Parathyroid adenoma (tissue), 2 donors: ENCODE measurements at regions not wholly inside any gene's neighbourhood (a gene's known extent, or its start where the extent isn't known, plus 50 kb on each side); places are given as distances from the start of the nearest gene placed in this dataset.
A peak's percentile ranks its signal among the peaks of the same experiment; 100 is the strongest.

ENCODE experiments used
- H2AFZ ChIP-seq: fragments of 300-600 bp; sonication (generic); one replicate; pipeline ENCODE4 v1.7.0; 2017; ENCODE audit warnings: antibody characterized with exemption, mild to moderate bottlenecking
- H3K27ac ChIP-seq: fragments of 300-600 bp; sonication (generic); one replicate; pipeline ENCODE4 v1.7.0; 2017
- H3K27me3 ChIP-seq: fragments of 300-600 bp; sonication (generic); one replicate; pipeline ENCODE4 v1.7.0; 2017; ENCODE audit warnings: low read length; ENCODE audit not compliant: control insufficient read depth, insufficient read depth
- H3K36me3 ChIP-seq: fragments of 300-600 bp; sonication (generic); one replicate; pipeline ENCODE4 v1.7.0; 2017; ENCODE audit warnings: low read length; ENCODE audit not compliant: control insufficient read depth, insufficient read depth
- H3K4me1 ChIP-seq: fragments of 300-600 bp; sonication (generic); one replicate; pipeline ENCODE4 v1.7.0; 2017; ENCODE audit warnings: control low read depth
- H3K4me2 ChIP-seq: fragments of 300-600 bp; sonication (generic); one replicate; pipeline ENCODE4 v1.7.0; 2017; ENCODE audit warnings: low read length
- H3K4me3 ChIP-seq: fragments of 300-600 bp; sonication (generic); one replicate; pipeline ENCODE4 v1.7.0; 2017; ENCODE audit warnings: low read depth, low read length
- H3K79me2 ChIP-seq: fragments of 300-600 bp; sonication (generic); one replicate; pipeline ENCODE4 v1.7.0; 2017; ENCODE audit warnings: control low read depth
- H3K9ac ChIP-seq: fragments of 300-600 bp; sonication (generic); one replicate; pipeline ENCODE4 v1.7.0; 2017; ENCODE audit warnings: mild to moderate bottlenecking
- H3K9me3 ChIP-seq: fragments of 300-600 bp; sonication (generic); one replicate; pipeline ENCODE4 v1.7.0; 2017; ENCODE audit warnings: low read length; ENCODE audit not compliant: control insufficient read depth
- CTCF ChIP-seq: fragments of 300-600 bp; sonication (generic); IDR thresholded peaks from one replicate; pipeline ENCODE4 v1.7.0; 2017; ENCODE audit warnings: antibody characterized with exemption, mild to moderate bottlenecking
- donor health status: primary hyperparathyroidism.

GRCh38 chr3:25018909-25019308 is 409.2 kb upstream of the RARB start:
- H3K27ac ChIP-seq: no peak overlapping the region
- no peak for TF ChIP-seq CTCF
- H2AFZ ChIP-seq: no peak overlapping the region
- no peaks in the 10 kb centered on the region for H3K79me2 ChIP-seq
- H3K4me3 ChIP-seq: no peak overlapping the region
- no peaks in the 10 kb centered on the region for H3K9me3 ChIP-seq
- H3K4me2 ChIP-seq: no peak overlapping the region
- H3K4me1 ChIP-seq: no peaks in the 10 kb centered on the region
- H3K36me3 ChIP-seq: no peaks in the 10 kb centered on the region
- no peaks in the 10 kb centered on the region for H3K27me3 ChIP-seq
- no peak overlapping the region for H3K9ac ChIP-seq

- no peak overlapping the region for H3K4me3 ChIP-seq
- H3K27me3 ChIP-seq: no peaks in the 10 kb centered on the region
- no peak overlapping the region for H3K9ac ChIP-seq
- H3K4me1 ChIP-seq: no peaks in the 10 kb centered on the region
- H3K36me3 ChIP-seq: no peaks in the 10 kb centered on the region
- H3K79me2 ChIP-seq: no peaks in the 10 kb centered on the region
- H3K27ac ChIP-seq: no peak overlapping the region
- no peak overlapping the region for H2AFZ ChIP-seq
- H3K4me2 ChIP-seq: no peak overlapping the region
- TF ChIP-seq CTCF: no peak
- no peaks in the 10 kb centered on the region for H3K9me3 ChIP-seq
Observed at GRCh38 chr3:25019506-25019905, 408.6 kb upstream of the RARB start.

GRCh38 chr3:25021816-25022215 is 406.2 kb upstream of the RARB start:
- Histone ChIP-seq H3K27ac (no peak overlapping the region), H3K9me3 (no peaks in the 10 kb centered on the region), H2AFZ (no peak overlapping the region), H3K4me2 (no peak overlapping the region), H3K27me3 (no peaks in the 10 kb centered on the region), H3K4me3 (no peak overlapping the region), H3K79me2 (no peaks in the 10 kb centered on the region), H3K9ac (no peak overlapping the region), H3K4me1 (no peaks in the 10 kb centered on the region), H3K36me3 (no peaks in the 10 kb centered on the region)
- peak; percentile 23 for TF ChIP-seq CTCF

- Histone ChIP-seq H3K4me3 (no peak overlapping the region), H3K4me1 (no peaks in the 10 kb centered on the region), H3K9ac (no peak overlapping the region), H3K4me2 (no peak overlapping the region), H3K27ac (no peak overlapping the region), H2AFZ (no peak overlapping the region), H3K9me3 (no peaks in the 10 kb centered on the region), H3K27me3 (no peaks in the 10 kb centered on the region), H3K79me2 (no peaks in the 10 kb centered on the region), H3K36me3 (no peaks in the 10 kb centered on the region)
- TF ChIP-seq CTCF: no peak
Observed at GRCh38 chr3:25023876-25024275, 404.2 kb upstream of the RARB start.

DNA sequence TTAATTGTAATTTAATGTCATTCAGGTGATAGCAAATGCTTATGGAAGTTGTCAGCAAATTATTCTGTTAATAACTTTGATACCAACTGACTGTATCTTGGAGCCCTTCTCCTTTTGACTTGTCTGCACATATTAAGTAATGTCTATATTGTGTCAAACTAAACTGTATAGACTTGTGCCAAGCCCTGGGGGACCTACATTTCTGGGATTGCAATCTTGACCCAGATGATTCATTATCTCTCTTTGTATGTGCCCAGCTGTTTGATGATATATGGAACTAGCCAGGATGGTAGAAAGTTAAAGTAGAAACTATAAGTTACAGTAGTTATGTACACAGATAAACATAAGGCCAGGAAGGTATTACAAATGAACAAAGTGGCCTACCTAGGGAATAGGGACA is 402.8 kb upstream of the RARB start:
- Histone ChIP-seq H3K36me3 (no peaks in the 10 kb centered on the region), H3K4me1 (no peaks in the 10 kb centered on the region), H3K27me3 (no peaks in the 10 kb centered on the region), H3K4me3 (no peak overlapping the region), H3K4me2 (no peak overlapping the region), H3K9ac (no peak overlapping the region), H3K27ac (no peak overlapping the region), H3K9me3 (no peaks in the 10 kb centered on the region), H3K79me2 (no peaks in the 10 kb centered on the region), H2AFZ (no peak overlapping the region)
- TF ChIP-seq CTCF: no peak
